Urinary bladder (tissue), 3 donors: ENCODE measurements at regions not wholly inside any gene's neighbourhood (a gene's known extent, or its start where the extent isn't known, plus 50 kb on each side); places are given as distances from the start of the nearest gene placed in this dataset.

Experiments used
- DNase-seq: peaks from one replicate; pipeline ENCODE4 v3.0.0-alpha.2; 2015; ENCODE audit errors: extremely low spot score
- H3K27ac ChIP-seq: one replicate; pipeline ENCODE4 v1.5.1; 2013; ENCODE audit warnings: low read depth, mild to moderate bottlenecking, moderate library complexity
- H3K36me3 ChIP-seq: one replicate; pipeline ENCODE4 v1.6.1; 2013; ENCODE audit warnings: mild to moderate bottlenecking, moderate library complexity; ENCODE audit not compliant: insufficient read depth
- H3K4me1 ChIP-seq: one replicate; pipeline ENCODE4 v1.6.1; 2013; ENCODE audit warnings: mild to moderate bottlenecking, moderate library complexity; ENCODE audit not compliant: insufficient read depth
- H3K4me3 ChIP-seq: one replicate; pipeline ENCODE4 v1.5.1; 2013; ENCODE audit warnings: low read depth, low read length
- WGBS: extraction: QIAGEN DNeasy Blood & Tissue Kit; methylation state at CpG from one replicate; pipeline ENCODE4 v1.1.7; 2013; 5-methylcytosine and 5-hydroxymethylcytosine counted together
- donor health status: healthy with polysubstance abuse.
- donor health status: healthy.

DNA sequence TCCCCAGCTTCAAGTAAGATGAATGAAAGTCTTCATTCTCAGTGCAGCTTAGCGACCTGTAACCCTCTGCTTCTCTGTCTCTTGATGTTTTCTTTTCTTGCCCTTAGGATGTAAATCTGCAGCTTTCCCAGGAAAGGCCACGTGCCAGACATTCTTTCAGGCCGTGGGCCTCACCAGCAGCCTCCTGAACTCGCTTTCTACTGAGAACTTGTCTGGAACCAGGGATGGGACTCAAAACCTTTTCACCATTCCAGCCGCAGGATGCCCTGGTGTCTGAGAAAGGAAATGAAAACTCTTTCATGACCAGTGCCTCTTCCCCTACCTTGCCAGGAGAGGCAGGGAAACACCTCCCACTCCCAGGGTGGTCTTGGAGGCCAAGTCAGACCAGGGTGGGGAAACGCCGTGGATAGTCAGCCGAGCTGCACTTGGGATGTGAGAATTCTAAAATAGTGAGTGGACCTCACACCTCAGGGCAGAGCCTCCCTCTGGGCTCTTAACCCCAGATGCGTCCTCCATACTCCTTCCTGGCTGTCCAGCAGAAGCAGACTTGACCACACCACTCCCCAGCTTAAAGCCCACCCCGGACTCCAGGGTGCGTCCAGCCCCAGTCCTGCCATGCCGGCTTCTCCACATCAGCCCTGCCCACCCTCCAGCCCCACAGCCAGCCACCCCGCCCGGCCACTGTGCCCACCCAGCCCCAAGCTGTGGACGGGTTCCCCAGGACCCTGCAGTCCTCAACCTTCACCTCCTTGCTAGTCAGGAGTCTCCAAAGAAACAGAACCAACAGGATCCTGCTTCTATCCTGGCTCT, 115.5 kb downstream of the TWIST2 start:
- no peaks in the 10 kb centered on the region for H3K36me3 ChIP-seq

DNA sequence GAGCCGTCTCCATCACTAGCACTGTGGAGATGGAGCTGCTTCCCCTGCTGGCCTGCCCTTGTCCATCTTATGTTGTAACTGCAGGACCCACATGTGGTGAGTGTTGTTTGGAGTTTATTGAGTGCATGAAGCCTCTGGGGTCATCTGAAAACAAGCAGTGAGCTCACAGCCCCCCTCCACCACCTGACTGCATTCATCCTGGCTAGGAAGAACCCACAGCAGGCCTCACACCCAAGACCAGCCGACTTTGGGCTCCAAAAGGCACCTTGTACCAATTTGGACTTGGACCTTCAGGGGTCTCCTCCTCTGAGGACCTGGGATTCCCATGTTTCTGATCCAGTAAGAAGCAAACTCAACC, 116.1 kb downstream of the TWIST2 start:
- no peak overlapping the region for H3K27ac ChIP-seq
- H3K4me1 ChIP-seq: no peaks in the 10 kb centered on the region
- DNase-seq: no peak
- H3K36me3 ChIP-seq: no peaks in the 10 kb centered on the region
- no peak overlapping the region for H3K4me3 ChIP-seq
- WGBS: 90% methylated on average over 2 of the region's 2 CpGs

More for the DNA sequence above, 115.5 kb downstream of the TWIST2 start:
- 76% methylated on average over 15 of the region's 15 CpGs for WGBS
- DNase-seq: no peak
- Histone ChIP-seq H3K27ac (no peak overlapping the region), H3K4me3 (no peak overlapping the region), H3K4me1 (no peaks in the 10 kb centered on the region)

DNA sequence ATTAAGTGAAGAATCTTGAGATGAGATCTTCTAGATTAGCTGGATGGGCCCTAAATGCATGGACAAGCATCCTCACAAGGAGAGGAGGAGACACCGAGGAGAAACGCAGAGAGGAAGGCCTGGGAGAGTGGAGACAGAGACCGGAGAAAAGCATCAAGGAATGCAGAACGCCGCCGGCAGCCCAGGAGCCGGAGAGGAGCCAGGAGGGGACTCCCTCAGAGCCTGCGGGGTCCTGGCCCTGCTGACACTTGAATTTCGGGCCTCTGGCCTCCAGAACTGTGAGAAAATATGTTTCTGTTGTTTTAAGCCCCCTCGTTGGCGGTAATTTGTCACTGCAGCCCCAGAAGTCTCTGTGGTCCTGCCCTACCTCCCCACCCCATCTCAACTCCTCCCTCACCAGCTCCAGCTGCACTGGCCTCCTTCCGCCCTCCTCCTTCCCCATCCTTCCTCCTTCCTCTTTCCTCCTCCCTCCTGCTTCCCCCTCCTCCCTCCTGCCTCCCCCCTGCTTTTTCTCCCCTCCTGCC, 116.7 kb downstream of the TWIST2 start:
- Histone ChIP-seq H3K27ac (no peak overlapping the region), H3K4me1 (no peaks in the 10 kb centered on the region), H3K36me3 (no peaks in the 10 kb centered on the region), H3K4me3 (no peak overlapping the region)
- 87% methylated on average over 12 of the region's 12 CpGs for WGBS
- no peak for DNase-seq

DNA sequence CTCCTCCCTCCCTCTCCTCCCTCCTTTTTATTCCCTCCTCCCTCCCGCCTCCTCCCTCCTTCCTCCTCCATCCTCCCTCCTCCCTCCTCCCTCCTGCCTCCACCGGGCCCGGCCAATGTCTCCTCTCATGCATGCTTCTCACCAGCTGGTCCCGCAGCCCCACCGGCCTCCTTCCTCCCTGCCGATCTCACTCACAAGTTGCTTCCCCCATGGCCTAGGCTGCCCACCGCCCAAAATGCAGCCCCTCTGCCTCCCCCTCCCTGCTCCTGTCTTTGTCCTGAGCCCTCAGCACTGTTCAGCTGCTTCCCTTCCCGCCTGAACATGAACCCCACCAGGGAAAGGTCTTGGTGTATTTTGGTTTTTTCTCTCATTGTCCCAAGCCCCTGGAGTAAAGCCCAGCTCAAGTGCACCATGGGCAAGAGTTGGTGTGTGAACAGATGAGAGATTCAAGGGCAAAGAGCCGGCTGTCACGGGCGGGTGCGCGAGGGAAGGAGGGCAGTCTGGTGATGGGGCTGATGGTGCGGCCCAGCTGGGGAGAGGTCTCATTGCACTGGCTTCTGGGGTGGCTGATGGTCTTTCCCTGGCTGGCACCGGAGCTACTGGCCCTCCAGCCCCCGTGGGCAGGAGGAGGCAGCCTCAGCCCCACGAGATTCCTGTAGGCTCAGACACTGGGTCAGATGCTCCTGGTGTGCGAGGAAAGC, 117.6 kb downstream of the TWIST2 start:
- Histone ChIP-seq H3K36me3 (no peaks in the 10 kb centered on the region), H3K4me1 (no peaks in the 10 kb centered on the region), H3K27ac (no peak overlapping the region), H3K4me3 (no peak overlapping the region)
- 89% methylated on average over 18 of the region's 18 CpGs for WGBS
- no peak for DNase-seq

DNA sequence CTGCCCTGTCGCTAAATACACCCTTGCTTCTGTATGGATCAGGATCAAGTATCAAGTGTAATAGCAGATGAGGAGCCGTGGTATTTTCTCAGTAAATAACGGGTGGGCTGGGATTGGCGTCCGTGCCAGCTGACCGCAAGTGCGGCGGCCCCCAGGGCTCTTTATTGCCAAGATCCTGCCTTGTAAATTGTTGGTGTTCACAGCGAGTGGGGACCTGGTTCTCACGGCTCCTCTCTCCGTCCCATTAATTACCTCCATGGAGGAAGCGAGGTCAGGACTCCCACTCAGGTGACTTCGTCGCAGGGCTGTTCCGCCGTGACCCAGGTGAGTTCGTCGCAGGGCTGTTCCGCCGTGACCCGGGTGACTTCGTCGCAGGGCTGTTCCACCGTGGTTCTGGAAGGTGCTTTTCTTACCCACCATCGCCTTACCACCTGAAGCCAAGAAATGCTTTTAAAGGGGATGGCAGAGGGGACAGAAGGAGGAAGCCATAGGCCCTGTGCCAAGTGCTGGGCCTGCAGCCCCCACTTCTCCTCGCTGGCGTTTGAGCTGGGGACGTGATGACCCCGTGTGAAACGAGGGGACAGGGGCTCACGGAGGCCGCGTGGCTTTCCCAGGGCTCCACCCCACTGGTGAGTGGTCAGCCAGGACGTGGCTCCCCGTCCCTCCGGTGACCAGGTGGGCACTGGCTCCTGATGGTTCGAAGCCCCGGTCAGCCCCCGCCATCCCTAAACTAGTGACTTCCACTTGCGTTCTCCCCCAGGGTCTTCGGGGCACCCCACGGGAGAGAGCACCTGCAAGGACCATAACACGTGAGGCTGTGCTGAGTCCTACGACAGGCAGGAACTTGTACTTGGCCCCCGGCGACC, 118.4 kb downstream of the TWIST2 start:
- WGBS: 92% methylated on average over 46 of the region's 46 CpGs
- Histone ChIP-seq H3K4me1 (no peaks in the 10 kb centered on the region), H3K27ac (no peak overlapping the region)

DNA sequence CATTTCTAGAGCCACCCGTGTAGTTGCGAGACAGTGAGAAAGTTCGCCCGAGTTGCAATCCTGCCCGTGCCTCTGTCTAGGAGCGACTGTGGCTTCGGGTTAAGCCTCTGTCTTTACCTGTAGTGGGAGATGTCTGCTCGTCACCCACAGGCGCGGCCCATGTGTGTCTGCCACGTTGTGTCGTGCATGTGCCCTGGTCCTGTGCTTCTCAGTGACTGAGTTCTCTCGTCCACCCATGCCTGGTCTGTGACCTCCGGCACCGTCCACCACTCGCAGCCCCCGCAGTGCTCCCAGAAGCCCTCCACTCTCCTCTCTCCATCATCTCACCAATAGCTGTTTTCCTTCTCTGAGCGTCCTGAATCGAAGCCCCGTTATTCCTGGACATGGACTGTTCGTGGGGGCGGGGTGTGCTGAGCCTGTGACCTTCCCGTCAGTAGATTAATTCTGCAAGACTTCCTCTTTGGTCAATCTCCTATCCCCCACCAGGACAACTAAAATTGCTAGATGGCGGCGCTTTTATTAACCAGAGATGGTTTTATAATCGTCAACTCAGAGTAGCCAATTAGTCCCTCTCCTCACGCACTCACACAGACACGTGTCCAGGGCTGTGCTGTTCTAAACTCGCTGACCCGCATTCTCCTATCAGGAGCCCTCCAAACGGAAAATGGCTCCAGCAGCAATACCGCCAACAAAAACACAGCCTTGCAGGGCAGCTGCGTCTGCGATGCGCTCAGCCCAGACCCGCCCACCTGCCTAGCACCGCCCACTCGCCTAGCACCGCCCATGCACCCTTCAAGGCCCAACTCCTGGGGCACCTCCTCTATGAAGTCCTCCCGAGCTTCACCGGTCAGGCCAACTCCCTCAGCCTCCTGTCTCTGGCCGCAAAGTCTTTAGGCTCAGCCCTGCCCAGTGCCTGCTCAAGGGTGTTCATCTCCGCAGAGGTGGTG, 119.4 kb downstream of the TWIST2 start:
- Histone ChIP-seq H3K4me1 (no peaks in the 10 kb centered on the region), H3K4me3 (no peak overlapping the region), H3K27ac (no peak overlapping the region), H3K36me3 (no peaks in the 10 kb centered on the region)
- no peak for DNase-seq
- 92% methylated on average over 43 of the region's 43 CpGs for WGBS

More for the DNA sequence above, 118.4 kb downstream of the TWIST2 start:
- no peaks in the 10 kb centered on the region for H3K36me3 ChIP-seq
- no peak overlapping the region for H3K4me3 ChIP-seq
- DNase-seq: no peak

DNA sequence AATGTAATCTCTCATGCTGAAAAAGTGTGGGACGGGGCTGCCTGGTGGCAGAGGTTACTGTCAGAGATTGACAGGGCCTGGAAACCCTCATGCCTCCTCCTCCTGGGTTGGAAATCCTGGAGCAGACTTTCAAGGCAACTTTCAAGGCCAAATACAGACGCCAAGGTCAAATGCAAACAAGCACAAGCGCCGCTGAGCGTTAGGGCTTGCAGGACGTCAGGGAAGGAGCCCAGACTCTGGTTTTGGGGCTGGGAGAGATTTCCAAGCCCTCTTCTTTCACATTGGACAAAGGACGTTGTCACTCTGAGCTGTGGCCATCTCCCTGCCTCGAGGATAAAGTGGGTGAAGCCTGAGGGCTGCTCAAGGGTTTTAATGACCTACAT, 120.1 kb downstream of the TWIST2 start:
- 87% methylated on average over 8 of the region's 8 CpGs for WGBS
- Histone ChIP-seq H3K36me3 (no peaks in the 10 kb centered on the region), H3K4me1 (no peaks in the 10 kb centered on the region), H3K27ac (no peak overlapping the region), H3K4me3 (no peak overlapping the region)
- DNase-seq: no peak

DNA sequence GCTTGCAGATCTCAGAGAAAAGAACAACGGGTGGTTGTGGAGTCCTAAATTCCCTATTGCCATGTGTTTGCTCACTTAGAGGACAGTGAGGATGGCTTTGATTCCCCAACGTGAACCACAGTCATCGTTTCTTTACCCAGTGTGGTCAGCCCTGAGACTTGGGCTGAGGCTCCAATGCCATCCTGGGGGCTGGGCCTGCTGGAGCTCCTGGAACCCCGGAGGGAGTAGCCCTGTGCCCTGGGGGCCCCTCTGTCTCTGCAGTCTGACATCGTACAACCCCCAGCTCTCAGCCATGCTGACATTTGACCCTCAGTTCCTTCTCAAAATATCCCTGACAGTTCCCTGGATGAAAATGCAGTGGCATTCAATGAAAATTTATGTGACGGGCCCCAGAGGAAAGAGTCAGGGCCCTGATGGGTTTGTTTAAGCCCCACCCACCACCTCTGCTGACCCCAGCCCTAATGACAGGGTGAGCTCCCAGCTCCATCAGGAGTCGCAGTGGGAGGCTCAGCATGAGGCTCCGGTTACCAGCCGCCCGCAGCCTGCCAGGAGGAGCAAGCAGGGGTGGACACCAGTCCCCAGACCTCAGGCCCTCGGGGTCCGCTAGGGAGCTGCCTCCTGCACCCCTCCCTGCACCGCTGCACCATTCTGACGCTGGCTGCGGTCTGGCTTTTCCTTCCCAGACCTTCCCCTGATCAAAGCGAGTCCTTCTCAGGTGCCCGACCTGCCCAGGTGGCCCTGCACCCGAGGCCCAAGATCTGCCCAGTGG, 120.9 kb downstream of the TWIST2 start:
- no peaks in the 10 kb centered on the region for H3K36me3 ChIP-seq
- no peak overlapping the region for H3K27ac ChIP-seq
- WGBS: 74% methylated on average over 18 of the region's 18 CpGs
- H3K4me1 ChIP-seq: no peaks in the 10 kb centered on the region
- H3K4me3 ChIP-seq: no peak overlapping the region
- DNase-seq: no peak

DNA sequence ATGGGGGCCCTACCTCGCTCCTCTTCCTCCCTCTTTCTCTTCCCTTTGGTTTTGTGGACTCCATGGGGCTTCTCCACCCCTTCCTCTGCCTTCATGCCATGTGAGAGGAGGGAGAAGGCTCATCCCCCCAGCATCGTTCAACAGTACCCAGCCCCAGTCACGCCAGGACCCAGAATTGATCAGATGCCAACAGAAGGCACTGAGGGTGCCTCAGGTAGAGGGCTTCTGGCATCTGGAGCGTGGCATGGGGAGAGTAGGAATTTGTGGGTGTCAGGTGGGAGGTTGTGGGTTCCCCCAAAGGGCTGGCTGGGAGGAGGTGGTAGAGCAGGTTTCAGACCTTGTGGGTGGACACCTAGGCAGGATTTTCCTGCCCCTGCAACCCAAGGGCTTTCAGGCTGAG, 122.0 kb downstream of the TWIST2 start:
- no peak for DNase-seq
- Histone ChIP-seq H3K27ac (no peak overlapping the region), H3K36me3 (no peaks in the 10 kb centered on the region), H3K4me1 (no peaks in the 10 kb centered on the region), H3K4me3 (no peak overlapping the region)
- 96% methylated on average over 4 of the region's 4 CpGs for WGBS

DNA sequence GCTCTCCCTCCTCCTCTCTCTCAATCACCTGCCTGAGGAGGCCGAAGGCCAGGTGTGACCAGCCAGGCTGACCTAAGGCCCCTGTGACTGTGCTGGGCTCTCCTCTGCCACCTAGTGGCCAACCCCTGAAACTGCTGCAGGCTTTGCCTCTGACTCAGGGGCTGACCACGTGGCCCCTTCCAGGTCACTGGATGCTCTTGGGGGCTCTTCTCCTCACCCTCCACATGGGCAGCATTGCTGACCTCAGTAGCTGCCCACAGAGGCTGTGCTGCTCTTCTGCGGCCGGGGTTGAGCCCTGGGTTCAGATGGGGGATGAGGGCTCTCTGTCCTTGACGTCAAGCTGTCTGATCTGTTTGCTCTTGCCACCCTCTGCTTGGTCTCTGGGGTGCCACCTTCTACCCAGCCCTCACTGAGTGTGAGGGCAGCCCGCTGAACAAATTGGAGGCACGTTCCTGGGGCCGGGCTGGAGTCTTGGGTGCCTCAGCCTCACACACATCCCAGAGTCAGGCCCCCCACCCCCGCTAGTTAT, 122.7 kb downstream of the TWIST2 start:
- 63% methylated on average over 9 of the region's 9 CpGs for WGBS
- Histone ChIP-seq H3K36me3 (no peaks in the 10 kb centered on the region), H3K4me1 (no peaks in the 10 kb centered on the region), H3K4me3 (no peak overlapping the region), H3K27ac (no peak overlapping the region)
- DNase-seq: no peak

DNA sequence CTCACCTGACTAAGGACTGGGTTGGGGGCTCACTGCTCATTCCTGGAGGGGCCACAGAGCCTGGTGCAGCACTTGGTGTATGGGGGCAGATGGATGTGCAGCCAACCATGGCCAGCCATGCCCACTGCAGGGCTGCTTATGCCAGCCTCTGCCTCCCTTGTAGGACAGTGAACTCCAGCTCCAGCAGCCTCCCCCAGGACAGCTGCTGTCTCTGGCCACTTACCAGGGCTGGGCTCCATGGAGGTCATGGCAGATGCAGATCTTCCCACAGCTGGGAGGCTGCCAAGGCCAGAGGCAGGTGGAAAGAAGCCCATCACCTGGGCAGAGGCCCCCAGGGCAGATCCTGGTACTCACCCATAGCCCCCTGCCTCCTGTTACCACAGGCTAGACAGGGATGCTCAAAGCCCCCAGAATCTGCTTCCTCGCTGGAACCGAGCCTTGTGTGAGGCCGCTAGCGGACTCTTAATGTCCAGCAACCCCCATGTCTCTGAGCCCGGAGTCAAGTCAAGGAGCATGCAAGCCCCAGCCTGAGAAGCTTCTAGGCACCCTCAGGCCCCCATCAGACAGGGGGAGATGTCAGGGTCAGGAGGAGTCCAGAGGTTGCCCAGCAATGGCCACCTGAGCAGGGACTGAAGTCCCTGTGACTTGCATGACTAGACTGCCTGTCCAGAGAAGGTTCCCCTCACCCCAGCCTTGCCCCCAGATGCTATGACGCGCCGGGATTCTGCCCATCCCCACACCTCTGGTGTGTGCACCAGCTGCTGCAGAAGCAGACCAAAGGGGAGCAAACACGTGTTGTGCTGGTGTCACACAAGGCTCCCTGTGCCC, 123.6 kb downstream of the TWIST2 start:
- Histone ChIP-seq H3K4me1 (no peaks in the 10 kb centered on the region), H3K27ac (no peak overlapping the region), H3K4me3 (no peak overlapping the region), H3K36me3 (no peaks in the 10 kb centered on the region)
- no peak for DNase-seq
- WGBS: 95% methylated on average over 9 of the region's 9 CpGs
